ENCODE measurements at regions not wholly inside any gene's neighbourhood (a gene's known extent, or its start where the extent isn't known, plus 50 kb on each side); places are given as distances from the start of the nearest gene placed in this dataset.

DNA sequence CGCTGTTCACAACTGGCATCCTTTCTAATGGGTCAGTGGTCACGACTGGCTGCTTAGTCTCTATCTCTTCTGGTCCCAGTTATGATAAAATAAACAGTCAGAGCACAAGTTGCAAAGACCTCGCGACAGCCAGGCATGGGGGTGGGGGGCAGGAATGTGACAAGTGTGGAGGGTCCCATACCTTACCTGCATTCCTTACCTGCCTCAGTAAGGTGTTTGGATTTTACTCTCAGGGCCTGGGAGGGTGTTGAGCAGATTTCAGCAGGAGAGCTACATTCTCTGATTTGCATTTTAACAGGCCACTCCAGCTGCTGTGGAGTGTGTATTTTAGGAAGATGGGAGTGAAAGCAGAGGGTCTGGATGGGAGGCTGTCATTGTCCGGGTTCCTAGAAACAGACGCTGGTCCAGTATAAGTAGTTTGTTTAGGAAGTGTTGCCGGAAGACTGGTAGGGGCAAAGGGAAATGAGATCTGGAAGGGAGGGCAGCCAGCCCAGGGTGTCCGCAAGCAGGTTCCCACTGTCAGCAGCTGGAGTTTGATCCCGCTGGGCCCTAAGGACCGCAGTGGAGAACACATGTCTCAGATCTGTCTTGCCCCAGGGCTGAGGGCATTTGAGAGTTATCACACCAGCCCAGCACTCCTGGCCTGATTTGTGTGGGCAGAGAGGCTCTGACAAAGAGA, 920.0 kb downstream of the UQCRFS1 start:
- Mint-ChIP-seq H3K9me3 (no peaks in the 10 kb centered on the region), H3K27ac (no peak overlapping the region), H3K4me1 (ENCODE audit: low read depth) (no peaks in the 10 kb centered on the region), H3K4me3 (no peak overlapping the region), H3K27me3 (ENCODE audit: low read depth) (no peaks in the 10 kb centered on the region), H3K36me3 (ENCODE audit: low read depth) (no peaks in the 10 kb centered on the region)
- DNase-seq (ENCODE audit: low spot score) = no peak

- Mint-ChIP-seq H3K27ac (no peak overlapping the region), H3K4me3 (no peak overlapping the region), H3K4me1 (ENCODE audit: low read depth) (no peaks in the 10 kb centered on the region), H3K27me3 (ENCODE audit: low read depth) (no peaks in the 10 kb centered on the region), H3K36me3 (ENCODE audit: low read depth) (no peaks in the 10 kb centered on the region), H3K9me3 (no peaks in the 10 kb centered on the region)
- no peak for DNase-seq (ENCODE audit: low spot score)
Measured at GRCh38 chr19:28291874-28292273, 921.1 kb downstream of the UQCRFS1 start.

GRCh38 chr19:28290963-28291657, 921.8 kb downstream of the UQCRFS1 start:
- DNase-seq (ENCODE audit: low spot score) = no peak

GRCh38 chr19:28289295-28290063, 923.5 kb downstream of the UQCRFS1 start:
- Mint-ChIP-seq H3K27me3 (ENCODE audit: low read depth) (no peaks in the 10 kb centered on the region), H3K4me1 (ENCODE audit: low read depth) (no peaks in the 10 kb centered on the region), H3K36me3 (ENCODE audit: low read depth) (no peaks in the 10 kb centered on the region), H3K4me3 (no peak overlapping the region), H3K27ac (no peak overlapping the region), H3K9me3 (peaks cover 10% of the 10 kb centered on the region)
- DNase-seq (ENCODE audit: low spot score) = no peak

More at GRCh38 chr19:28290963-28291657, 921.8 kb downstream of the UQCRFS1 start:
- Mint-ChIP-seq H3K9me3 (peaks cover 3% of the 10 kb centered on the region), H3K36me3 (ENCODE audit: low read depth) (no peaks in the 10 kb centered on the region), H3K27ac (no peak overlapping the region), H3K4me1 (ENCODE audit: low read depth) (no peaks in the 10 kb centered on the region), H3K4me3 (no peak overlapping the region), H3K27me3 (ENCODE audit: low read depth) (no peaks in the 10 kb centered on the region)

DNA sequence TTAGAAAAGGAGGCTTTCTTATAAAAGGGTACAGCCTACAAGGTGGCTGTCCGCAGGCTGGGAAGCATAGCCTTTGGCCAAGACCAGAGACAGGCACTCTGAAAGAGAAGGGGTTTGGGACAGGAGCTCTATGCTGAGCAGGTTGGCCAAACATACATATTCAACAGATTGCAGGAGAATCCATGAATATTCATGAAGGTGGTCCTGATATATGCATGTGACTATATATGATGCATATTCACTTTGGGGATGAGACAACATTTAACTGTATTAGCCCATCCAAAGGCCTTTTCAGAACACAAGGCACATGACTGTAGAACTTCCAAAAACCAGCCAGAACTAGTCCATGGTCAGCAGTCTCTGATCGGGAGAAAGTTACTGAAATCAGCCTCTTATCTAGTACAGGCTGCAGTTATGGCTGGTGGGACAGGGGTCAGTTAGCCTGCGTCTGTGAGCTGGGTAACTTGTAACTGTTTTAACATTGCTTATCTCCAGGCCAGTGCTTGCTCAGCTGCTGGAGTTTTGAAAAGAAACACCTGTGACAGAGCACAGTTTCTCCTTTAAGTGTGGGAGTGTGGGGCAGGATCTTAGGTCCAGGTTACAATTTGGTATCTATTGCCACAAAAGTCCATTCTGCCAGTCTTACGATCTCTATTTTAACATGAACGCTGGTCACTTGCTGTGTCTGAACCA, 924.2 kb downstream of the UQCRFS1 start:
- H3K27me3 Mint-ChIP-seq (ENCODE audit: low read depth) = no peaks in the 10 kb centered on the region
- no peak overlapping the region for H3K27ac Mint-ChIP-seq
- H3K4me1 Mint-ChIP-seq (ENCODE audit: low read depth) = no peaks in the 10 kb centered on the region
- H3K4me3 Mint-ChIP-seq = no peak overlapping the region
- H3K9me3 Mint-ChIP-seq = peaks cover 10% of the 10 kb centered on the region
- H3K36me3 Mint-ChIP-seq (ENCODE audit: low read depth) = no peaks in the 10 kb centered on the region
- no peak for DNase-seq (ENCODE audit: low spot score)

GRCh38 chr19:28285917-28286316, 927.0 kb downstream of the UQCRFS1 start:
- Mint-ChIP-seq H3K27me3 (ENCODE audit: low read depth) (no peaks in the 10 kb centered on the region), H3K27ac (no peak overlapping the region), H3K4me1 (ENCODE audit: low read depth) (no peaks in the 10 kb centered on the region), H3K9me3 (peaks cover 10% of the 10 kb centered on the region), H3K4me3 (no peak overlapping the region), H3K36me3 (ENCODE audit: low read depth) (no peaks in the 10 kb centered on the region)
- no peak for DNase-seq (ENCODE audit: low spot score)

DNA sequence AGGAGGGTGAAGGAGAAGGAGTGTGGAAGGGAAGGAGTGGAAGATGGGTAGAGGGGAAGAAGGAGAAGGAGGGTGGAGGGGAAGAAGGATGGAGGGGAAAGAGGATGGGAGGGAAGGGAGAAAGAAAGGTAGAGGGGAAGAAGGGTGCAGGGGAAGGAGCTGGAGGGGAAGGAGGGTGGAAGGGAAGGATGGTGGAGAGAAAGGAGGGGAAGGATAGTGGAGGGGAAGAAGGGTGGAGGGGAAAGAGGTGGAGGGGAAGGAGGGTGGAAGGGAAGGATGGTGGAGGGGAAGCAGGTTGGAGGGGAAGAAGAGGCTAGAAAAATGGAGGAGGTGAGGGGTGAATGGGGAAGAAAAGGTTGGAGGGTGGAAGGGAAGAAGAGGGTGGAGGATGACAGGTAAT, 927.9 kb downstream of the UQCRFS1 start:
- H3K36me3 Mint-ChIP-seq (ENCODE audit: low read depth) = no peaks in the 10 kb centered on the region

GRCh38 chr19:28284389-28284788, 928.6 kb downstream of the UQCRFS1 start:
- Mint-ChIP-seq H3K9me3 (peaks cover 14% of the 10 kb centered on the region), H3K27ac (no peak overlapping the region), H3K27me3 (ENCODE audit: low read depth) (no peaks in the 10 kb centered on the region)

More for the DNA sequence above, 927.9 kb downstream of the UQCRFS1 start:
- Mint-ChIP-seq H3K4me1 (ENCODE audit: low read depth) (no peaks in the 10 kb centered on the region), H3K27ac (no peak overlapping the region), H3K4me3 (no peak overlapping the region), H3K27me3 (ENCODE audit: low read depth) (no peaks in the 10 kb centered on the region), H3K9me3 (peaks cover 14% of the 10 kb centered on the region)
- no peak for DNase-seq (ENCODE audit: low spot score)

GRCh38 chr19:28283592-28283991, 929.4 kb downstream of the UQCRFS1 start:
- H3K4me3 Mint-ChIP-seq = no peak overlapping the region
- H3K27ac Mint-ChIP-seq = no peak overlapping the region
- no peaks in the 10 kb centered on the region for H3K27me3 Mint-ChIP-seq (ENCODE audit: low read depth)

More at GRCh38 chr19:28284389-28284788, 928.6 kb downstream of the UQCRFS1 start:
- Mint-ChIP-seq H3K4me1 (ENCODE audit: low read depth) (no peaks in the 10 kb centered on the region), H3K36me3 (ENCODE audit: low read depth) (no peaks in the 10 kb centered on the region), H3K4me3 (no peak overlapping the region)
- DNase-seq (ENCODE audit: low spot score) = no peak

DNA sequence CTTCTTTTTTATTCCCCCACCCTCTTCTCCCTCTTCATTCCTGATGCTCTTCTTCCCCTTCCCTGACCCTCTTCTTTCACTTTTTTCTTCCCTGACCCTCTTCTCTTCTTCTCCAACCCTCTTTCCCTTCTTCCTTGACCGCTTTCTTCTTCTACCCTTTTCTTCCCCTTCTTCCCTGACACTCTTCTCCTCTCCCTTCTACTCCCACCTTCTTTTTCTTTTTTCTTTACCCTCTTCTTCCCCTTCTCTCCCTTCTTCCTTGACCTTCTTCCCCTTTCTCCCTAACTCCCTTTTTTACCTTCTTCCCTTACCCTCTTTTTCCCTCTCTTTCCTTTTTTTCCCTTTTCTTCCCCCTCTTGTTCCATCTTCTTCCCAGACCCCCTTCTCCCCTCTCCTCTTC, 931.3 kb downstream of the UQCRFS1 start:
- no peak overlapping the region for H3K27ac Mint-ChIP-seq
- peaks cover 14% of the 10 kb centered on the region for H3K9me3 Mint-ChIP-seq
- no peak for DNase-seq (ENCODE audit: low spot score)
- H3K4me3 Mint-ChIP-seq = no peak overlapping the region
- no peaks in the 10 kb centered on the region for H3K27me3 Mint-ChIP-seq (ENCODE audit: low read depth)
- H3K4me1 Mint-ChIP-seq (ENCODE audit: low read depth) = no peaks in the 10 kb centered on the region
- no peaks in the 10 kb centered on the region for H3K36me3 Mint-ChIP-seq (ENCODE audit: low read depth)

More at GRCh38 chr19:28283592-28283991, 929.4 kb downstream of the UQCRFS1 start:
- DNase-seq (ENCODE audit: low spot score) = no peak
- H3K9me3 Mint-ChIP-seq = peaks cover 14% of the 10 kb centered on the region
- H3K4me1 Mint-ChIP-seq (ENCODE audit: low read depth) = no peaks in the 10 kb centered on the region
- H3K36me3 Mint-ChIP-seq (ENCODE audit: low read depth) = no peaks in the 10 kb centered on the region

GRCh38 chr19:28264556-28264955, 948.4 kb downstream of the UQCRFS1 start:
- no peak for DNase-seq (ENCODE audit: low spot score)
- Mint-ChIP-seq H3K4me3 (no peak overlapping the region), H3K9me3 (no peaks in the 10 kb centered on the region), H3K36me3 (ENCODE audit: low read depth) (no peaks in the 10 kb centered on the region), H3K27me3 (ENCODE audit: low read depth) (no peaks in the 10 kb centered on the region), H3K4me1 (ENCODE audit: low read depth) (no peaks in the 10 kb centered on the region), H3K27ac (no peak overlapping the region)

DNA sequence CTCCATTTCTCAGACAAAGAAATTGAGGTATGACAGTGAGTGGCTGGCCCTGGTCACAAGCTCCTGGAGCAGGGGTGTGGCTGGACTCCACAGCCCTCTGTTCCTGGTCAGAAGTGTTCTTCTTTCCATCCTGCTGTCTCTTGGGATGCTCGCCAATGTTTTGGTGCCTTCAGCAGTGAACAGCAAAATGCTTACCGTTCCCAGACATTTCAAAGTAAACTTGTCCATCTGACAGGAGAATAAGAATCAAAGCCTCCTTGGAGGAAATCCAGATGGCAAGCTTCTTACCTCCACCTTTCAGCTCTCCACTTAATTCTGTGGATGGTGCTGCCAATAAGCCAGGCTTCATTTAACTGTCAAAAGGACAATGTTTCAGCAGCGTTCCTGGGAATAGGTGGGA, 954.1 kb downstream of the UQCRFS1 start:
- no peak overlapping the region for H3K27ac Mint-ChIP-seq
- H3K4me1 Mint-ChIP-seq (ENCODE audit: low read depth) = no peaks in the 10 kb centered on the region
- H3K4me3 Mint-ChIP-seq = no peak overlapping the region
- no peaks in the 10 kb centered on the region for H3K36me3 Mint-ChIP-seq (ENCODE audit: low read depth)
- H3K9me3 Mint-ChIP-seq = no peaks in the 10 kb centered on the region
- no peaks in the 10 kb centered on the region for H3K27me3 Mint-ChIP-seq (ENCODE audit: low read depth)
- no peak for DNase-seq (ENCODE audit: low spot score)

DNA sequence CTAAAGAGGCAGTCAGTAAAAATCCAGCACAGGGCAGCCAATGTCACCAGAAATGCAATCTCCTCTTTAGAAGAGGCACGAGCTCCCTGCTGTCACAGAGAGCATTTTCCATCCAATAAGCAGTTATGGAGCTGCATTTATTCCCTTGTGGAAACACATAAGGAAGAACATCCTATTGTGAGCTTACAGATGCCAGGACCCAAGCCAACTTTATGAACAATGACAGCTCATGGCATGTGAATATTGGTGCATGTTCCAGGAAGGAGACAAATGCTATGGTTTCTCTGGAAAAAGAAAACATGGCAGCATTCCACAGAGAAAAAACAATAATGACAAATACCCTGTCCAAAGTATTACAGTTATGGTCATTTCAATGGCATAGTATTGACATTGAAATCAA, 955.6 kb downstream of the UQCRFS1 start:
- H3K4me1 Mint-ChIP-seq (ENCODE audit: low read depth) = no peaks in the 10 kb centered on the region
- H3K27ac Mint-ChIP-seq = no peak overlapping the region
- DNase-seq (ENCODE audit: low spot score) = no peak
- no peaks in the 10 kb centered on the region for H3K9me3 Mint-ChIP-seq
- no peaks in the 10 kb centered on the region for H3K36me3 Mint-ChIP-seq (ENCODE audit: low read depth)
- H3K27me3 Mint-ChIP-seq (ENCODE audit: low read depth) = no peaks in the 10 kb centered on the region
- H3K4me3 Mint-ChIP-seq = no peak overlapping the region

GRCh38 chr19:28247243-28247642, 965.7 kb downstream of the UQCRFS1 start:
- H3K4me3 Mint-ChIP-seq = no peak overlapping the region
- H3K36me3 Mint-ChIP-seq (ENCODE audit: low read depth) = no peaks in the 10 kb centered on the region
- no peaks in the 10 kb centered on the region for H3K9me3 Mint-ChIP-seq
- H3K27ac Mint-ChIP-seq = no peak overlapping the region
- no peaks in the 10 kb centered on the region for H3K27me3 Mint-ChIP-seq (ENCODE audit: low read depth)
- no peaks in the 10 kb centered on the region for H3K4me1 Mint-ChIP-seq (ENCODE audit: low read depth)
- no peak for DNase-seq (ENCODE audit: low spot score)
